RKO (cell line): ENCODE measurements at regions not wholly inside any gene's neighbourhood (a gene's known extent, or its start where the extent isn't known, plus 50 kb on each side); places are given as distances from the start of the nearest gene placed in this dataset.

Experiments used
- DNase-seq: peaks from one replicate; pipeline ENCODE4 v3.0.0-alpha.2; 2016; ENCODE audit warnings: low spot score

- no peak for DNase-seq
Measured at GRCh38 chr5:169448826-169449225, 134.7 kb upstream of the SPDL1 start.

GRCh38 chr5:169445191-169445590, 138.4 kb upstream of the SPDL1 start:
- DNase-seq: no peak

- DNase-seq: no peak
Measured at GRCh38 chr5:169442913-169443784, 140.4 kb upstream of the SPDL1 start.

- DNase-seq: no peak
Measured at GRCh38 chr5:169442403-169442874, 141.1 kb upstream of the SPDL1 start.

GRCh38 chr5:169440107-169440705, 139.3 kb upstream of the SLIT3 start:
- no peak for DNase-seq

- DNase-seq: no peak
Measured at GRCh38 chr5:169439362-169439761, 138.4 kb upstream of the SLIT3 start.

- DNase-seq: no peak
Measured at GRCh38 chr5:169435506-169436229, 134.7 kb upstream of the SLIT3 start.

GRCh38 chr5:169433221-169433651, 132.3 kb upstream of the SLIT3 start:
- no peak for DNase-seq

- DNase-seq: no peak
Measured at GRCh38 chr5:169431386-169431785, 130.4 kb upstream of the SLIT3 start.

- DNase-seq: no peak
Measured at GRCh38 chr5:169430671-169431070, 129.7 kb upstream of the SLIT3 start.

- no peak for DNase-seq
Measured at GRCh38 chr5:169429044-169429443, 128.1 kb upstream of the SLIT3 start.

- DNase-seq: no peak
Measured at GRCh38 chr5:169426784-169427183, 125.8 kb upstream of the SLIT3 start.

- no peak for DNase-seq
Measured at GRCh38 chr5:169424670-169425378, 123.9 kb upstream of the SLIT3 start.

GRCh38 chr5:169424279-169424655, 123.3 kb upstream of the SLIT3 start:
- DNase-seq: no peak

- DNase-seq: no peak
Measured at GRCh38 chr5:169423580-169424278, 122.8 kb upstream of the SLIT3 start.

GRCh38 chr5:169422087-169422486, 121.1 kb upstream of the SLIT3 start:
- no peak for DNase-seq

GRCh38 chr5:169421677-169422076, 120.7 kb upstream of the SLIT3 start:
- no peak for DNase-seq

GRCh38 chr5:169417676-169418075, 116.7 kb upstream of the SLIT3 start:
- DNase-seq: no peak

GRCh38 chr5:169416583-169417196, 115.8 kb upstream of the SLIT3 start:
- DNase-seq: no peak

GRCh38 chr5:169415948-169416347, 115.0 kb upstream of the SLIT3 start:
- no peak for DNase-seq

GRCh38 chr5:169415371-169415770, 114.4 kb upstream of the SLIT3 start:
- no peak for DNase-seq
